GM18507 (cell line): ENCODE measurements at regions not wholly inside any gene's neighbourhood (a gene's known extent, or its start where the extent isn't known, plus 50 kb on each side); places are given as distances from the start of the nearest gene placed in this dataset.
"Not testable (repeated sequence)": the region's sequence is repeated elsewhere in the genome, so short reads cannot be mapped to it uniquely, and the experiment has no call there.

Experiments
- DNase-seq: peaks from one replicate; pipeline ENCODE4 v3.0.0; 2011; ENCODE audit warnings: low read depth; ENCODE audit not compliant: insufficient read length; ENCODE audit errors: extremely low spot score
- FAIRE-seq: peaks from 2 replicates; lab custom pipeline; 2011; peaks lifted over from hg19 to GRCh38; lab: Jason Lieb, UNC

- DNase-seq (no peak), FAIRE-seq (no peak)
Observed at GRCh38 chr18:58805467-58806187, 59.0 kb upstream of the ZNF532 start.

- FAIRE-seq, result peak; percentile 89
- DNase-seq, result peak; percentile 54
Observed at GRCh38 chr18:58806826-58807714, 57.6 kb upstream of the ZNF532 start.

- no peak for DNase-seq
Observed at GRCh38 chr18:58807766-58808165, 56.9 kb upstream of the ZNF532 start.

GRCh38 chr18:58808349-58808748 is 56.3 kb upstream of the ZNF532 start:
- DNase-seq (no peak), FAIRE-seq (no peak)

More at GRCh38 chr18:58807766-58808165, 56.9 kb upstream of the ZNF532 start:
- FAIRE-seq, result no peak

GRCh38 chr18:58811859-58812258 is 52.8 kb upstream of the ZNF532 start:
- not testable (repeated sequence) for FAIRE-seq, DNase-seq

GRCh38 chr18:58813105-58813504 is 51.6 kb upstream of the ZNF532 start:
- no peak for FAIRE-seq

GRCh38 chr18:58813561-58814225 is 51.0 kb upstream of the ZNF532 start:
- FAIRE-seq (no peak), DNase-seq (no peak)

More at GRCh38 chr18:58813105-58813504, 51.6 kb upstream of the ZNF532 start:
- DNase-seq, result no peak

GRCh38 chr18:58814317-58814716 is 50.4 kb upstream of the ZNF532 start:
- no peak for FAIRE-seq

More at GRCh38 chr18:58814317-58814716, 50.4 kb upstream of the ZNF532 start:
- no peak for DNase-seq
